Kidney tubule cell (primary cell): ENCODE measurements at regions not wholly inside any gene's neighbourhood (a gene's known extent, or its start where the extent isn't known, plus 50 kb on each side); places are given as distances from the start of the nearest gene placed in this dataset.
A peak's percentile ranks its signal among the peaks of the same experiment; 100 is the strongest.

Experiments
- DNase-seq: peaks from one replicate; pipeline ENCODE4 v3.0.0-alpha.2; 2018; ENCODE audit warnings: low spot score

GRCh38 chr1:187091666-187092065 is 262.9 kb downstream of the PLA2G4A start:
- peak; percentile 33 for DNase-seq

GRCh38 chr1:187092104-187092503 is 263.4 kb downstream of the PLA2G4A start:
- no peak for DNase-seq

DNA sequence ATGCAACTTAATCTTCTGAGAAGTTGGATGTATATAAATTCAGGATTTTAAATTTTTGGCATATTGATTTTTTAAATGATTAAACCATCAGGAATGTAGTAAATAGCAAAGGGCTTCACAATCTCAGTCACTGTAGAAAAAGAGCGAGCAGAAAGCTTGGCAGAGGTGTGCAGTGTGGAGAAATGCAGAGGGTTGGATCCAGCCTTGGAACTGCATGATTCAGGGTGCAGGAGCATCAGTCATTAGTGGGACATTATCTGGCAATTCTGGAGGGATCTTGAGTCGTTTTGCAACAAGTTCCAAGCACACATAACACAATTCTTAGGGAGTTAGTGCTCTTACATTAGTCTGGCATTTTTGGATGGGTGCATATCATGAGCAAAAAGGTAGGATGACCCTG is 267.9 kb downstream of the PLA2G4A start:
- DNase-seq = no peak

DNA sequence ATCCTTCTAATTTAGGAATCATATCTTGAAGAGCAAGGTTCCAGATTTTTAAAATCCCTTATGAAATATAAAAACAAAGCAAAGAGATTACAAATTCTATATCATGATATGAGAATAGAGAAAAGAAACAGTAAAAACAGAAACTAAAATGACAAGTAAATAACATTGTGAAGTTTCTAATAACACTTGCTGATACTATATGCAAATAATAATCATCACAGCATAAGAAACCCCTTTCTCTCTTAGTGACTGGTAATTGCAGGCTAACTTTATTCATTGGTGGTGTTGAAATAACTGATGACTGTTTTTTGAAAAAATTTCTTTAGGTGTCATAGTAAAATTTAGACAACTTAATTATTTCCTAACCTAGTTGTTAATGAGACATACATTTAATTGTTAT is 281.6 kb downstream of the PLA2G4A start:
- no peak for DNase-seq

DNA sequence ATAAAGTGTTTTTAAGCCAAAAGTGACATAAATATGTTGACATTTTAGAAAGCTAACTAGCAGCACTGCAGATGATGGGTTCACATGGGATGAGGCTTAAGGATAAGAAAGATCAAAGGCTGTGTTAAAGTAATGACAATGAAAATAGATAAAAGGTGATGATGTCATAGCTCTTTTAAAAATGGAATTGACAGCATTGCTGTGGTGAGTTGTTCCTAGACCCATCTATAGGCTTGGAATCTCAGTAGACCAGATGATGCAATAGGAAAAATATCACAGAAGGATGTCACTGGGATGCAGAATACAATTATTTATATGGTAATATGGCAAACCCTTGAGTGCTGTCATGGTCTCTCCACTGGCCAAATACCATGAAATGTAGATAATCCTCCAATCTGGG is 286.0 kb downstream of the PLA2G4A start:
- DNase-seq = no peak

GRCh38 chr1:187121661-187122060 is 292.9 kb downstream of the PLA2G4A start:
- DNase-seq = no peak

- DNase-seq = no peak
Measured at GRCh38 chr1:187122566-187122965, 293.8 kb downstream of the PLA2G4A start.

DNA sequence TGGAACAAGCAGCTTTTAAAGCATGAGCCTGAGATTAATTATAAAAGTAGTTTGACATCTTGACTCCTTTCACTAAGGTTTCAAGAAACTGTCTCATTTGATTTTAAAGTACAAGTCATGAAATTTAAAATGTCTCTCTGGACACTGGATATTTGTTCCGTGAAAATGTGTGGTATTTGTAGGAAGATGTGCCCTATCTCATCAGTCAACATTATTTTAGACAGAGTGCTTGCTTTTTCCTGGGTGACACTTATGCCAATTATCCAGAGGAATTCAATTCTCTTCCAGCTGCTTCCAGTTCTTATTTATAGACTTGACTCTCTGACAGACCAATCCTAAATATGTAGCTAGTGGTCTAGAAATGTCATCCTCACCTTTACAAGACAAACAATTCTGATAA is 300.4 kb downstream of the PLA2G4A start:
- DNase-seq = no peak

- DNase-seq = no peak
Measured at GRCh38 chr1:187143783-187144182, 315.0 kb downstream of the PLA2G4A start.

GRCh38 chr1:187146388-187146787 is 317.6 kb downstream of the PLA2G4A start:
- DNase-seq = no peak

DNA sequence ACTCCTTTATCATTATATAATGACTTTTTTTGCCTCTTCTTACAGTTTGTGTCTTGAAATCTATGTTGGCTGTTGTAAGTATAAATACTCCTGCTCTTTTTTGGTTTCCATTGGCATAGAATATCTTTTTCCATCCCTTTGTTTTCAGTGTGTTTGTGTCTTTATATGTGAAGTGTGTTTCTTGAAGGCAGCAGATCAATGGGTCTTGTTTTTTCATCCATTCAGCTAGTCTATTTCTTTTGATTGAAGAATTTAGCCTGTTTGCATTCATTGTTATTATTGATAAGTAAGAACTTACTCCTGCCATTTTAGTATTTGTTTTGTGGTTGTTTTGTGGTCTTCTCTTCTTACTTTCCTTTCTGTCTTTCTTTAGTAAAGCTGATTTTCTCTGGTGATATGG is 322.8 kb downstream of the PLA2G4A start:
- no peak for DNase-seq

- no peak for DNase-seq
Measured at GRCh38 chr1:187153047-187153446, 324.3 kb downstream of the PLA2G4A start.

GRCh38 chr1:187157115-187157514 is 328.4 kb downstream of the PLA2G4A start:
- no peak for DNase-seq

GRCh38 chr1:187157552-187157951 is 328.8 kb downstream of the PLA2G4A start:
- DNase-seq = no peak

DNA sequence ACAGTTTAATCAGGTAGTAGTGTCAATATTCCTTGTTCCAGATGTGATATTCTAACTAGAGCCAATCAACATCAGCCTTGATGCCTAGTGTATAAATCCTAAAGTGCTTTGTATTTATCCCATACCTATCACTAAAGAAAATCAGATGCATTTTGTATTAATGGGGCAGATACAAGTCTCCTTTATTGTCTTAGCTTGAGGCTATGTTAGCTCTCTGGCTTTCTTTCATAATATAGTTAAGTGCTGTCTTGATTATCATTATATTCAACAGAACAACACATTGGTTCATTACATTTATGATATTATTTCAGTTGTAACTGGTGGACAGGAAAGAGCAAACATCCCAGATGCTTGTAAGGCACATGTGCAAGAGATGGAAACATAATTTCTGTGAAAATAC is 338.8 kb downstream of the PLA2G4A start:
- no peak for DNase-seq

DNA sequence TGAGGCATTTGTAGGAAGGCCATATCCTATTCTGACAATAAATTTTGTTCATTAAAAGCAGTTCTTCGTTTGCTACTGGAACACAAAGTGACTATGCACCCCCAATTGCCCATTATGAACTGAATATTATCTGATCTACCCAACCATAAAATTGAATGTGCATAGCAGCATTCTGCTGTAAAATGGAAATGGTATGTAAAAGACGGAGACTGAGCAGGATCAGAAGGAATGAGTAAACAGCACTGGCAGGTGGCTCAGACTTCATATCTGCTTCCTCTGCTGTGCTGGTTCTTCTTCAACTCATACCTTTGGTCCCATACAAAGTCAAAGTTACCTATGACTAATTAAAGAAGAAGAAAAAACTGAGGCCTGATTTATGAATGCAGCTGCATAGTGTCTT is 339.5 kb downstream of the PLA2G4A start:
- DNase-seq = no peak

DNA sequence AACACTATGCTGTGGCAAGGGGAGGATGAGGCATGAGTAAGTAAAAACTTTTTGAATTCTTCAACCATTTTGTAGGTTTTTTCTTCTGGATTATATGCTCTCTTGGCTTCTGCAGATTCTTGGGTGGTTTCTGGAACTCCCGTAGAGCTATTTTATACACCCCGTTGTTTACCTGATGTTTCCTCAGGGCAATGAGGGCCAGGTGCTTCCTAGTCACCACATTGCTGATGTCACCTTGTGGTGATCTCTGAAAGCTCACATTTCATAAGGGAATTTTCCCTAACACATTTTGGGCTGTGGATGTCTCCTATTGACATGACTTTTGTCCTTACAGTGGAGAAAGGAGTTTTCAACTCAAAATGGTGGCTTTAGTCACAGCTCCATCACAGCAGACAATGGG is 356.6 kb downstream of the PLA2G4A start:
- no peak for DNase-seq

- DNase-seq = no peak
Measured at GRCh38 chr1:187197685-187198084, 368.9 kb downstream of the PLA2G4A start.

GRCh38 chr1:187203257-187203656 is 374.5 kb downstream of the PLA2G4A start:
- peak; percentile 76 for DNase-seq

- DNase-seq = no peak
Measured at GRCh38 chr1:187212377-187212776, 383.6 kb downstream of the PLA2G4A start.

- peak; percentile 35 for DNase-seq
Measured at GRCh38 chr1:187226396-187226795, 397.6 kb downstream of the PLA2G4A start.

GRCh38 chr1:187228790-187229189 is 400.0 kb downstream of the PLA2G4A start:
- DNase-seq = no peak

DNA sequence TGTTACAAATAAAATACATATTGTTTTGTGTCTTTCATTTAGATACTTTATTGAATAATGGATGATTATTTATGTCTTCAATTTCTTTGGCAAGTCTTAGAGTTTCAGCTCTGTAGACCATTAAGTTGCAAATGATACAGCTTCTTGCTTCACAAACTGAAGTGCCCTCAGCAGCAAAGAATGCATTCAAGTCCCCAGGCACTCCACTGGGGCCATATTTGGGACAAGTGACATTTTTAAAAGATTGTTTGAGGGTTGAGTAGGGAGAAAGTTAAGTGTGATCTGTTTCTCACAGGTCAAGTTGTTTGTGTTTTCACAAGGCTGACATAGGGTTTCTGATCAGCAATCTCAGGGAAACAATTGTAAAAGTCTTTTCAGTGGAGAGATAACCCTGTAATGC is 400.7 kb downstream of the PLA2G4A start:
- DNase-seq = no peak

DNA sequence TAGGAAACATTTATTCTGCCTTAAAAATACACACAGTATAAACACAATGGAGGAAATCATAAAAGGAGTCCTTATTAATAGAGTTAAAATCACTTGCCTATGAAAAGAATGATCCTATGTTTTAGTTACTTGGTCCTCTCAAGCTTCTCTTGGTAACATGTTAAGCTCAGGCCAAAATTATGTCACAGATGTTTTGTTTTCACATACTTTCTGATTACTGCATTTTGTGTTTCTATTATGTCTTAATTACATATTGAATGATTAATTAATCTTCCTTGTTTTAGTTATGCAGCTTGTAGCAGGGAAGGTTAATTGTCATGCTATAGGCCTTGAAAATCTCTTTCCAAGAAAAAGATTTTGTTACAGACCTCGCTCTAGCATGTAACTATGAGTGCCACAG is 406.0 kb downstream of the PLA2G4A start:
- DNase-seq = no peak

DNA sequence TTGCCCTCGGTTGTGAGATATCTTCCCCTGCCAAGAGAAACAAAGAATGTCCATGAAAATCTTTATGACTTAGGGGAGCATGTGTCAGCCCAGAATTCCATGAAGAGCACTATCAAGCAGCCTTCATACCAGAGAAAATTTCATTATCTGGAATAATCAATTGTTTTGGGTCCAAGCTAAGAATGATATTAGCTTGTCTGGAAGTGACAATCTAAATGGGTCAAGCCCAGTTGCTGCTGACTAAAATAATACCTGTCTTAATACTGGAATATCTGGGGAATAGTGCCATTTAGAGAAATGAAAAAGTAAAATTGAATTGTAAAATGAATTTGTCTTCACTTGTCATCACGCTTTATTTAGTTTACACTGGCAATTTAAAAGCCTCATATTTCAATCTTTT is 407.4 kb downstream of the PLA2G4A start:
- no peak for DNase-seq
